HG03565 (cell line): ENCODE measurements at regions not wholly inside any gene's neighbourhood (a gene's known extent, or its start where the extent isn't known, plus 50 kb on each side); places are given as distances from the start of the nearest gene placed in this dataset.
A peak's percentile ranks its signal among the peaks of the same experiment; 100 is the strongest.
"Not testable (repeated sequence)": the region's sequence is repeated elsewhere in the genome, so short reads cannot be mapped to it uniquely, and the experiment has no call there.

Experiments
- ATAC-seq: cut with Tn5 transposase; IDR thresholded peaks from one replicate; pipeline ENCODE4 v1.9.1; 2021; ENCODE audit warnings: mild to moderate bottlenecking, moderate library complexity; ENCODE audit not compliant: unreplicated experiment

DNA sequence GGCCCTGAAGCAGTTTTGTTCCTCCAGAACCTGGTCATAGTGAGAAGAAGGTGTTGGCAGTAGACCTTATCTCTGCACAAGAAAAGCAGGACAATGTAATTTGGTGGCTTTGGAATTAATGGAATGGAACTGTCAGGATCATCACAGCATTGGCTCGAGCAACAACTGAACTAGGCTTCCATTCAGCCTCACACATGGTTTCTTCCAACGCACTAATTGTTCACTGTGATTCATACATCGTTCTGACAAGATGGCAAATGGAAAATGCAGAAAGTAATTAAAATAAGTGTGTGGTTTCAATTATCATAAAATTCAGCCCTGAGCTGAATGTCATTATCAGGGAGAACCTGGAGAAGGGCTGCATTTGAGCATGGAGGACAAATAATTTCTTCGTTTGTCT, 80.6 kb downstream of the MFSD1 start:
- ATAC-seq: no peak

DNA sequence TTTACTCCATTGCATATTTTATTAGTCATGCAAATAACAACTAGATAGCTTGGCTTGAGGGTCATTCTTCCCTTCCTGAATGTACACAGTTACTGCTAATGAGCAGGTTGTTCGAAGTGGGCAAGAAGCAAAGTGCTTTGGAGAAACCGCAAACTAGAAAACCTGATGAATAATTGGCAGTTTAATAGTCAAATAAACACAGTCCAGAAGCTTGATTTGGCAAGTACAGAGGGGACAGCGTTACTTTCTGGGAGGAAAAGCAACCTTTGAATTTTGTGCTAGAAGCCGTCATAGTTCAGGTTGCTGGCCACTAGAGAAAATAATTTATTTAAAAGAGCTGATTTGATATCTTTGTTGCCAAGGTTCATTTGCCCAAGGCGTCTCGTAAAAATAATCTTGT, 94.9 kb downstream of the MFSD1 start:
- ATAC-seq: no peak

DNA sequence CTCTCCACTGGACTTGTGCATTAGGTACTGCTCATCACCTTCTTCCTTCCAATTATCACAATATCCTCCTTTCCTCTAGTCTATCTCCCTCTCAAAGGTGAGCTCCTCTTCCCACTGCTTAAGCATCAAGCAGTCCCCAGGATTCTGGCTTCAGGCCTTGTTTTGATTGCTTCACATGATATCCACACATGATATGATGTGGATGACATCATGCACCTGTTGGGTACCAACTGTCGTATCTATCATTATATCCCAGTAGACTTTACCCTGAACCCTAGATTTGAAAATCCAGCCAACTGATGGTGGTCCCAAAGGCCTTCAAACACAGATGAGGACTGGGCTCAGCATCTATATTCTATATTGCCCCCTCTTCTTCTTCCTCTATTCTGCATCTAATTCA, 104.9 kb downstream of the MFSD1 start:
- no peak for ATAC-seq

DNA sequence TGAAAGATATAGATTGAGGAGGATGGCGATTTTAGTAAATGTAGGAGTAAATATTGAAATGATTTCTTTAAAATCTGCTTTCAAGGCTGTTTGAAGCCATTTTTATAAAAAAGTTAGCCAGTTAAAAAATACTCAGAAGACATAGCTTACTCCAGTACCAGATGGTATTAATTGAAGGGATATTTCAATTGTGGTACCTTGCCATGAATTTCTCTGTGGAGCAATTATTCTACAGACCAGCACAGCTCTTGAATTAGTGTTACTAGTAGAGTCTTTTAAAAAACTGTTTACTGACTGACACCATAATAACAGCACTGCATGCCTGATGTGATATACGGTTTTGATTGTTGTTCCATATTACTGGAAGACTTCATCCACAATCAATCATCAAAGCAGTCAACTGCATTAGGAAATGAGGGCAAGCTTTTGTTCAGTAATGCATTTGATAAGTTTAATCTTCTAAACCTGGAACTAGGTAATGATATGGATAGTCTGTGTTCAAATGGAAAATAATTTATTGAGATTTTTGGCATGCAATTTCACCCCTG, 106.4 kb downstream of the MFSD1 start:
- ATAC-seq: no peak

DNA sequence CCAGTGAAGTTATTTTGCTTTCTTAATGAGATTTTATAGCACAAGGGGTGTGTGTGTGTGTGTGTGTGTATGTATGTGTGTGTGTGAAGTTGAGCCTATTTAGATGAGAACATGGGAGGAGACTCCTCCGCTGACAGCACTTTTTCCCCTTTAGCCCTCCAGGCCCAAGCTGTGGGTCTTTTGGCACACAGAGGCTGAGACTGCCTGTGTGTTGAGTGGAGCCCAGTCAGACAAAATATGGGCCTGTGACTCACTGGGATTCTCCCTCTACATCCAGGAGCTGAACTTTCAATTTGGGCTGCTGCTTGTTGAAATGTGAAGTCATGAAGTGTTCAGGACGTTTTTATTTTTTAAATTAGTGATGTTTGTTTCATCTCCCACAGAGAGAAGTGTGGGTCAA, 108.0 kb downstream of the MFSD1 start:
- no peak for ATAC-seq

DNA sequence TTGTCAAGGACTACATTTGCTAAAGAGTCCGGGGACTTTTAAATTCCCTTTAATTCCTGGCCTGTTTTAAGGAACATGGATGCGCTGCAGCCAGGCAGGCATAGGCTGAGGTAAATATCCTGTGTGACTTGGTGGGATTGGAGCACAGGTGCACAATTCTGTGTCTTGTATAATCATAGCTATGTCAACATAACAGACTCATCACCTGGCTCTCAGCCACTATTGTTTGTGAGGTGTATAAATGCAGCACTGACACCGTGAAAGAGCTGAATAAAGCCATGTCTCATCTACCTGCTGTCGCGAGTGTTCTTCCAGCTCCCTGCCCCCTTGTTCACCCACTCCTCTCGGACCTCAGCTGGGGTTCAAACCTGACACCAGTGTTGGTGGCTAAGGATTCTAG, 109.7 kb downstream of the MFSD1 start:
- no peak for ATAC-seq

DNA sequence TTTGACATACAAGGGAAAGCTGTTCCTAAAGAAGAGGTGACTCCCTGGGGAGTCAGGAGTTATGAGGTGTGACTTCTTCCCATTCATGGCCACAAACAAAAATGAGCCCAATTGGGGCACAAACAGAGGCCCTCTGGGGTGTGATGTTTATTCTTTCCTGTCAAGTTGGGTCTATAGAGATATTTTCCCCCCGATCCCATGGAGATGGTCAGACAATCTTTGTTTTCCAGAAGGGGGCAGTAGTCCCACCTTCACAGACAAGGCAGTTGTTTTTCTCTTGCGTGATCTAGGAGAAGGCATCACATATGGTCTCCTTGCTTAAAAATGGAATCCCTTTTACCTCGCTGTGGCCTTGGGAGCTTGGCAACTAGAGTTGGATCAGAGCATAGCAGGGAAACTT, 110.3 kb downstream of the MFSD1 start:
- no peak for ATAC-seq

DNA sequence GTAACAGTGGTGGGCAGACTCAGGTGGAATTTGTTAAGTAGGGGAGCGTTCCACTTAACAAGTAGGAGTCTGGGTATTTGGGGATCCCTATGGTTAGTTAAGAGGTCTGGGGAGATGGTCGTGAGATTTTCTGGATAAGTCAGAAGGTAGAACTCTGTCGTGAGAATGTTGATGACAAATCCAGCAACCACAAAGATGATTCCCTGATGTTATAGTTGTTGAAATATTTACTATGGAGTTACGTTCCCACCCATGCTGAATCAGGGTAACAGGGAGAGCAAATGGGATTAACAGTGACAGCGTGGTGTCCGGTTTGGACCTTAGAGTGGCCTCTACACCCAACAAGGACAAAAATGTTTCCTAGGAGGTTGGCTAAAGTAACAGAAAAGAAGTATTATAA, 110.8 kb downstream of the MFSD1 start:
- ATAC-seq: no peak

DNA sequence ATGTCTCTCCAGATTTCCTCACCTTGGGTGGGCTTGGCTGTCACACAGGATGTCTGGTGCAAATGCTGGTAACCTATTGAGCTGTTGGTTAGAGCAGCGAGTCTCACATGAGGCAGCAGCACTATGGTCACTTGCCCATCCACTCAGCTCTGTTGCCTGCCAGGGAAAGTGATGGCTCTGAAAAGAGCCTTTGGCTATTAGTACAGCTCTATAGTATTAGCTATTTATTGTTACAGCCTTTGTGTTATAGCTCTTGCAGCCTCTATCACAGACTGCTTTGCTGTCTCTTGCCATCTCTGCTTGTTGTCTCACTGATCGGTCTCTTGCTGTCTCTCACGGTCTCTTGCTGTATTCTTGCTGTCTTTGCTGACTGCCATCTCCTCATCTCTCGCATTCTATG, 114.3 kb downstream of the MFSD1 start:
- ATAC-seq: no peak

DNA sequence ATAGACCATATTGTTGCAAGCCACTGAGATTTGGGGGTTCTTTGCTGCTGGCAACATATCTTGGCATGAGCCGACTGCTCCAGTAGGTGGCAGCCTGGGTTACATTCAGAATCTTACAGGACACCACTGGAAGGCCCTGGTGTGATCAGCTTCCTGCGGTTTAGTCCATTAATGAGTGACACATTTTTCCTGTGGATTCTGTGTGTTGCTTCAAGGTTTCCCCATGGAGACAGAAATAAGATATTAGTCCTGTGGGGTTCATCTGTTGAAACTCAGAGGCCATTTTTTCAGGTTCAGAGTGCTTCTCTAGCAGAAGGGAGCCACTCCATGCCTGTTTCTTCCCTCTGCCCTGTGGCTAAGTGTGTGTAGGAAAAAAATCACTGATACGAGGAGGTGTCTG, 116.2 kb downstream of the MFSD1 start:
- ATAC-seq: peak; percentile 75

DNA sequence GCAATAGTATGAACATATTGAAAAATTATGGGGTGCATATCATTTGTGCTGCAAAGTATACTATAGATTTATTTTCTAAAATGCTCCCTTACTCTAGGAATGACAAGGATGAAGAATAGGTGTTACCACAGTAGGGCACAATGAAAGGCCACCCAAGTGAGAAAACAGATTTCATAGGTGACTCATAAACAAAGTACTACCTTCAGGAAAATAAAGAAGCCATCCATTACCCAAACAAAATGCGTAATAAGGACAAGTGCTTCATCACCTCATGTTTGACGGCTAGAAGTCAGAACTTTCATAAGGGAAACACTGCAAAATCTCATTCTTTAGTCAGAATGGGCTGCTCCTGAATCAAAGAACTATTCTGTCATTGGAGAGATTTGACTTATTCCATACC, 116.6 kb downstream of the MFSD1 start:
- no peak for ATAC-seq

DNA sequence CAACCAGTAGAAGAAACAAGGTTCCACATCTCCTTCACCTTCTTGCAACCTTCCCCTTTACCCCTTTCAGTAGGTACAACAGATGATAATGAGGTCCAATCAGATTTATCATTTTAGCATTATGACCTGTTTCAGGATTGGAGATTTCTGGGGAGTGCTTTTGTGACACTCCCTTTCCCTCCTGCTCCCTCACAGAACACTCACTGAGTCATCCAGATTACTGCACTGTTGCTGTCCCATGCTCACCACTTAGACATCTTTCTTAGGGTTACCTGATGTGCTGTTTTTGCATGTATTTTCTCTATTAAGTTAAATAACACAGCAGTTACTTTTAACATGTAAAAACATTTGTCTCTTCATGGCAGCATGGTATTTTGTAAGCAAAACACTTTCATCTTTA, 118.5 kb downstream of the MFSD1 start:
- ATAC-seq: no peak

DNA sequence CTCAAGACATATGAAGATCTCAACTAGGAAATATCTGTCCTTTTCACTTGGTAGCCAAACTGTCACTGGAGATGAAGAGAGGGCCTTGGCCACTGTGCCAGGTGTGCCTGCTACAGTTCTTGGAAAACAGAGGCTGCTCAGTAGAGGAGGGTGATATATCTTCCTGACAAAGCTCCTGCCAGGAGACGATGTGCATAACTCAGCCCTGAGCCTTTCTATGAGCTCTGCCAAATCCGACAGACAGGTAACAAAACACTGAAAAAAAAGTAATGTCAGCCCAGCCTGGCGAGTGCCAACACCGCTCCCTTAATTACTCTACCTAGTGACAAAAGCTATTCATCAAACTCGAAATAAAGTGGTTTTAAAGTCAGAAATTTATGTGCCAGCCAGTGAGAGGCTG, 123.2 kb downstream of the MFSD1 start:
- ATAC-seq: no peak

DNA sequence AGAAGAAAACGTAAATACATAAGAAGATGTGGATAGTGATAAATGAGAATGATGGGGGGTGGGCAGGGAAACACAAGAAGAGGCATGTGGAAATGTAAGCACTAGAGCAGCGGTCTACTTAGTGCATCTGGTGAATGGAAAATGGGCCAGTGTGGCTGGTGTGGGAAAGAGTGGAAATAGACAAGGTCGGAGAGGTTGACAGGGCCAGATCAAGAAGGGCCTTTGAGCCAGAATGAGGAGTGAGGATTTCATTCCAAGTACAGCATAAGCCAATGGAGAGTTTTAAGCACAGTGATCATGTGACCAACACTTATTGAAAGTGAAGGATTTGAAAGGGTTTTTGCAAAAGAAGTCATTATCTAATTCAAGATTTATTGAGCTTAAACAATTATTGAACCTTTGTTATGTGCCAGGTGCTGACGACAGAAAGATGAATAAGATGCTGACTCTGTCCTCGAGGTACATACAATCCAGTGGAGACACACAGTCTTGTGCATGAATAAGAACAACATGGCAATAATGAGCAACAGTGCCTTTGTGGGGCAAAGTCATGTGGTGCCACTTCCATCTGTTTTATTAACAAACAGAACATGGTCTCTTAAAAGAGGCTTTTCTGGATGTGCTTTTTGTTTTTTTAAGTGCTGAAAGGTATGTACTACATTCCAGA, 124.1 kb downstream of the MFSD1 start:
- ATAC-seq: no peak

DNA sequence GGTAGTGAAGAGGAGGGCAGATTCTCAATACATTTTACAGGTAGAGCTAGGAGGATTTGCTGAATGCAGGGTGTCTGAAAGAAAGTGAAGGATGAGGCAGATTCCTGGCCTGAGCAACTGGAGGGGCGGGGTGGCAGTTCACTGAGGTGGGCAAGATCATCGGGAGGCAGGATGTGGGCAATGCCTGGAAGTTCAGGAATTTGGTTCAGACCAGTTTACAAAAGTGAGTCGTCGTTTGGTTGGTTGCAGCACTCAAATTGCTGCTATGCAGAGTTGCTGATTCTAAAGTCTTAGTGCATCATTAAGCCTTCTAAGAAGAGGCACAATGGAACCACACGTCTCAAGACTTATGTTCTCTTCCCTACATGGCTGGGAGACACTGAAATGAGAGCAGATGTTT, 134.0 kb downstream of the MFSD1 start:
- no peak for ATAC-seq

DNA sequence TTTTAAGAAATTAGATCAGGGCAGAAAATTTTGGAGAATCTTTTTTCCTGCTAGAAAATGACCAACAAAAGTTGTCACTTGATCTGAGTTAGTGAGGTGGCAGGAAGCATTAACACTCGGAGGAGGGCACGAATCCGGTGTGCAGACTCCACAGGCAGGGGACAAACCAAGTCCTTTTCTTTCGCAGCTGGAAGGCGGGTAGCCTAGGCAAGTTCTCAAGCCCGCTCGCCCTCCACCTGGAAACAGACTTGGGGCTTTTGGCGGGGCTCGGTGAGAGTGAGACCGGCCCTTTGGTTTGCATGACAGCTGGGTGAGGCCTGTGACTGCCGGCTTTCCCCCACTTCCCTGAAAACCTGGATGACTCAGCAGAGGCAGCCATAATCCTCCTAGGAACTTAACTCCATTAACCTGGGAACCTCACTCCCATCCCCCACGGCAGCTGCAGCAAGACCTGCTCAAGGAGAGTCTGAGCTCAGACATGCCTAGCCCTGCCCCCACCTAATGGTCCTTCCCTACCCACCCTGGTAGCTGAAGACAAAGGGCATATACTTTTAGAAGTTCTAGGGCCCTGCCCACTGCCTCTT, 134.8 kb downstream of the MFSD1 start:
- ATAC-seq: no peak

DNA sequence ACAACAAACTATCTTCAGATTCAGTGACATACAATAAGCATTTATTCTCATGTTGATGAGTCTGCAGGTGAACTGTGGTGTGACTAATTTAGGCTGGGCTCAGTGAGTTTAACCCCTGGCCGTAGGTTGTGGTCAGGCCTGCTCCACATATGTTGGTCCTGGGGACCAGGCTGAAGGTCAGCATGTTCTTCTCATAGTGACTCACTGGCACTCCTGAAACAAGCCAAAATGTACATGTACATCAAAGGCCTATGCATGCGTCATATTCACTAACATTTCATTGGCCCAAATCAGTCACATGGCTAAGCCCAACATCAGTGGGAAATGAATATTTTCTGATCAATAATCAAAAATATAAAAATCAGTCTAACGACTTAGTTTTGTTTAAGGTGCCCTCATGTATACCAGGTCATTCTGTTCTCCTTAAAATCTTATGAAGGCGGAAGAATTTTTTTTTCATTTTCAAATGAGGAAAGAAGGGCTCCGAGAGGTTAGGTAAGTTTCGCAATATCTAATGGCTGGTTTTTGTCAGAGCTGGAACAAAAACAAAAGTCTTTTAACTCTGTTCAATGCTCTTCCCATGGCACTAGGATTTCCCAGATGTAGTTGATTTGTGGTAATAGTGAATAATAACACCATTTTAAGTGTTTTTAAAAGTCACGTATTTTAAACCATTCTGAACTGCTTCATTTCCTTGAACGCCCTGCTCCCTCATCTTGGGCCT, 148.5 kb downstream of the MFSD1 start:
- ATAC-seq: no peak

DNA sequence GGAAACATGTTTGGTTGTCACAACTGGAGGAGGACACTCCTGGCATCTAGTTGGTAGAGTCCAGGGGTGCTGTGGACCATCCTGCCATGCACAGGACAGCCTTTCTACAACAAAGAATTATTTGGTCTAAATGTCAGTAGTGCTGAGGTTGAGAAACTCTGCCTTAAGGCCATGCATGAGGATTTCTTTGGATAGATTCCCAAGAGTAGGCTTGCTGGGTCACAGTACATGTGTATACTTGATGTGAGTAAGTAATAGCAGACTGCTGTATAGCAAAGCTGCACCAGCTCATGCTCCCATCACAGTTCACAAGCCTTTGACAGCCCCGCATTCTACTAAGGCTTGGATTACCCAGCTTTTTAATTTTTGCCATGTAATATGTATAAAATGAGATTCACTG, 151.3 kb downstream of the MFSD1 start:
- no peak for ATAC-seq

DNA sequence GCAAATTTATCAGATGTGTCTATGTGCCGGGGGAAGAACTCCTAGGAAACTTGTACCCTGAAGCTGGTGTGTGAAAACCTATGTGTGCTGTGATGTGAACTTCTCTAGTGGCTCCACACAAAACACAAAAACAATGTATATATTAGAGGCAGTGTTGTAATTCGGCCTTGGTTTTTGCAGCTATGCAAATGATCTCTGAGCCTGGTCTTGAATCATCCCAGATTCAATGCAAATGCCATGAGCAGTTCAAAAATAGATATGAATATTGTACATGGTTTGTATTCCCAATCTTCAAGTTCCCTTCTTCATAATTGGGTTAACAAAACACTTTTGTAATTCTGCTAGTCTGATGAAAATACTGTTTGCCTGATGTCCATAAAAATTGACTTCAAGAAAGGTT, 152.6 kb downstream of the MFSD1 start:
- ATAC-seq: no peak

DNA sequence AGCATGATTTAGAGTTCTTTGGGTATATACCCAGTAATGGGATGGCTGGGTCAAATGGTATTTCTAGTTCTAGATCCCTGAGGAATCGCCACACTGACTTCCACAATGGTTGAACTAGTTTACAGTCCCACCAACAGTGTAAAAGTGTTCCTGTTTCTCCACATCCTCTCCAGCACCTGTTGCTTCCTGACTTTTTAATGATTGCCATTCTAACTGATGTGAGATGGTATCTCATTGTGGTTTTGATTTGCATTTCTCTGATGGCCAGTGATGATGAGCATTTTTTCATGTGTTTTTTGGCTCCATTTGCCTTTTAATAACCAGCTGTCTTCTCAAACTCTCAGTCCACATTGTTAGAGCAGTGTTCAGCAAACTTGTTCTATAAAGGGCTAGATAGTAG, 155.9 kb downstream of the MFSD1 start:
- not testable (repeated sequence) for ATAC-seq

DNA sequence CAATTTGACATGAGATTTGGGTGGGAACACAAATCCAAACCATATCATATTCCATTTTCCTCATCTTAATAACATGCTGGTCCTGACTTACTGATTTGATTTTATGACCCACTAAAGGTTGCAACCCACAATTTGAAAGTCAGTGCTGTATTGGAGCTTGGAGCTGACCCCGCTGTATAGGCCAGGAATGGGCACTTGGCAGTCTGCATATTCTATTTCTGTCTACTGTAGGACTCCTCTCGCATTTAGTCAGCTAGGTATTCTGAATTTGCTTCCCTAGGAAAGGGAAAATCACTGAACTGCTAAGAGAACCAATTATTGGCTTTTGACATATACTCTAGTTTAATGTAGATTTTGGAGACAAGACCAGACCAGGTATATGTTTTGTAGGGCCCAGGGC, 157.0 kb downstream of the MFSD1 start:
- ATAC-seq: no peak

DNA sequence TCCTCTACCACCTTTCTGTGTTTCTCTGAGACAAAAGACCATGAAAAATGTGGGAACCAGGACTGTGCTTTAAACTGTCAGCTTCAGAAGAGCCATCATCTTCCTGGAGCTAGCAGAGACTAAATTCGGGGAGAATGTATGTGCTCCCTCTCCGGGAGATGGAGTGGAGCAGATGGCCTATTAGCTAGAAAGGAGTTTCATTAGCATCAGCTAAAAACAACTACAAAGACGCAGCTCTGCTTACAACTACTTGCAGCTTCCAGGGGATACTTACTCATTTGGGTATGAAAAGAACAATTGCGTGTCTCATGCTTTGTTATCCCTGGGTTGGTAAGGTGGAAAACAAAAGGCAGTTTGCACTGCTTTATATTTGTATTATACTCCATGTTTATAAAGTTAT, 159.6 kb downstream of the MFSD1 start:
- ATAC-seq: no peak
